ENCODE measurements at regions not wholly inside any gene's neighbourhood (a gene's known extent, or its start where the extent isn't known, plus 50 kb on each side); places are given as distances from the start of the nearest gene placed in this dataset.

- Histone ChIP-seq H3K27me3 (no peaks in the 10 kb centered on the region), H3K9me3 (peaks cover 0 to 19% (median 0%) of the 10 kb centered on the region in 3 donors), H3K4me3 (no peak overlapping the region), H3K4me1 (no peaks in the 10 kb centered on the region), H3K27ac (no peak overlapping the region), H3K36me3 (no peaks in the 10 kb centered on the region)
- WGBS, 2 donors: 63 to 80% methylated on average over 5 to 7 of the region's 17 CpGs
- DNase-seq: no peak
- TF ChIP-seq CTCF (IDR thresholded peaks at IDR 0.05) (no peak), POLR2A (IDR thresholded peaks at IDR 0.05) (no peak)
- intact Hi-C loops (cut with DNase I): no loop called here
Observed at GRCh38 chr10:128497660-128498377, 371.6 kb upstream of the MKI67 start.

- Histone ChIP-seq H3K27ac (no peak overlapping the region), H3K27me3 (no peaks in the 10 kb centered on the region), H3K4me3 (no peak overlapping the region), H3K4me1 (no peaks in the 10 kb centered on the region), H3K36me3 (no peaks in the 10 kb centered on the region), H3K9me3 (peaks cover 0 to 19% (median 0%) of the 10 kb centered on the region in 3 donors)
- WGBS, 2 donors: 53 to 60% methylated on average over 3 of the region's 3 CpGs
- TF ChIP-seq POLR2A (IDR thresholded peaks at IDR 0.05): no peak
- no peak for TF ChIP-seq CTCF (IDR thresholded peaks at IDR 0.05)
- no peak for DNase-seq
- intact Hi-C loops (cut with DNase I): no loop called here
Observed at GRCh38 chr10:128498378-128498730, 372.1 kb upstream of the MKI67 start.

GRCh38 chr10:128498746-128499145 is 372.5 kb upstream of the MKI67 start:
- Histone ChIP-seq H3K9me3 (peaks cover 0 to 19% (median 0%) of the 10 kb centered on the region in 3 donors), H3K36me3 (no peaks in the 10 kb centered on the region), H3K4me3 (no peak overlapping the region), H3K27me3 (no peaks in the 10 kb centered on the region), H3K4me1 (no peaks in the 10 kb centered on the region), H3K27ac (no peak overlapping the region)
- TF ChIP-seq CTCF (IDR thresholded peaks at IDR 0.05) (no peak), POLR2A (IDR thresholded peaks at IDR 0.05) (no peak)
- intact Hi-C loops (cut with DNase I): no loop called here
- 49 to 85% methylated on average over 4 of the region's 5 CpGs for WGBS, 2 donors
- no peak for DNase-seq

- intact Hi-C loops (cut with DNase I): no loop called here
- no peak for DNase-seq
- Histone ChIP-seq H3K27me3 (no peaks in the 10 kb centered on the region), H3K36me3 (no peaks in the 10 kb centered on the region), H3K4me1 (no peaks in the 10 kb centered on the region), H3K27ac (no peak overlapping the region), H3K9me3 (peaks cover 0 to 19% (median 0%) of the 10 kb centered on the region in 3 donors), H3K4me3 (no peak overlapping the region)
- TF ChIP-seq POLR2A (IDR thresholded peaks at IDR 0.05) (no peak), CTCF (IDR thresholded peaks at IDR 0.05) (no peak)
- WGBS, 2 donors: 82 to 97% methylated on average over 7 to 8 of the region's 13 CpGs
Observed at GRCh38 chr10:128499486-128499885, 373.3 kb upstream of the MKI67 start.

GRCh38 chr10:128499956-128500355 is 373.7 kb upstream of the MKI67 start:
- Histone ChIP-seq H3K4me3 (no peak overlapping the region), H3K36me3 (no peaks in the 10 kb centered on the region), H3K4me1 (no peaks in the 10 kb centered on the region), H3K9me3 (peaks cover 0 to 19% (median 0%) of the 10 kb centered on the region in 3 donors), H3K27ac (no peak overlapping the region), H3K27me3 (no peaks in the 10 kb centered on the region)
- TF ChIP-seq POLR2A (IDR thresholded peaks at IDR 0.05) (no peak), CTCF (IDR thresholded peaks at IDR 0.05) (no peak)
- WGBS, 2 donors: 69 to 85% methylated on average over 6 to 9 of the region's 12 CpGs
- no peak for DNase-seq
- intact Hi-C loops (cut with DNase I): no loop called here
